Hepatocyte (in vitro differentiated cells): ENCODE measurements at regions not wholly inside any gene's neighbourhood (a gene's known extent, or its start where the extent isn't known, plus 50 kb on each side); places are given as distances from the start of the nearest gene placed in this dataset.

Source experiments
- DNase-seq: peaks from one replicate; pipeline ENCODE4 v3.0.0-alpha.2; 2016; ENCODE audit warnings: low spot score
- H2AFZ ChIP-seq: fragments of 200-600 bp; sonication (generic); 2 replicates; pipeline ENCODE4 v1.6.0; 2016; ENCODE audit warnings: antibody characterized with exemption, mild to moderate bottlenecking
- H3K27ac ChIP-seq: fragments of 200-600 bp; sonication (generic); 2 replicates; pipeline ENCODE4 v1.5.1; 2016; ENCODE audit warnings: mild to moderate bottlenecking
- H3K27me3 ChIP-seq: fragments of 200-600 bp; sonication (generic); 2 replicates; pipeline ENCODE4 v1.6.1; 2016
- H3K36me3 ChIP-seq: fragments of 200-600 bp; sonication (generic); replicated peaks from 2 replicates; pipeline ENCODE4 v1.5.1; 2016; ENCODE audit warnings: low read depth; ENCODE audit not compliant: insufficient read depth
- H3K4me1 ChIP-seq: fragments of 200-600 bp; sonication (generic); 2 replicates; pipeline ENCODE4 v1.5.1; 2016; ENCODE audit warnings: mild to moderate bottlenecking, moderate library complexity; ENCODE audit not compliant: insufficient read depth
- H3K4me2 ChIP-seq: fragments of 200-600 bp; sonication (generic); 2 replicates; pipeline ENCODE4 v1.6.0; 2016
- H3K4me3 ChIP-seq: fragments of 200-600 bp; sonication (generic); 2 replicates; pipeline ENCODE4 v1.5.1; 2016; ENCODE audit warnings: mild to moderate bottlenecking
- H3K79me2 ChIP-seq: fragments of 200-600 bp; sonication (generic); 2 replicates; pipeline ENCODE4 v1.6.0; 2017; ENCODE audit warnings: mild to moderate bottlenecking
- H3K9me2 ChIP-seq: fragments of 200-600 bp; sonication (generic); replicated peaks from 2 replicates; pipeline ENCODE4 v1.6.0; 2017; ENCODE audit warnings: mild to moderate bottlenecking; ENCODE audit not compliant: insufficient read depth
- H3K9me3 ChIP-seq: fragments of 200-600 bp; sonication (generic); 2 replicates; pipeline ENCODE4 v1.5.1; 2016; ENCODE audit warnings: low read depth, mild to moderate bottlenecking
- H4K20me1 ChIP-seq: fragments of 200-600 bp; sonication (generic); 2 replicates; pipeline ENCODE4 v1.6.0; 2016; ENCODE audit warnings: mild to moderate bottlenecking; ENCODE audit not compliant: insufficient read depth, poor library complexity, severe bottlenecking
- CTCF ChIP-seq: fragments of 200-600 bp; sonication (generic); IDR thresholded peaks from 2 replicates; pipeline ENCODE4 v1.5.1; 2016; ENCODE audit warnings: antibody characterized with exemption, mild to moderate bottlenecking; ENCODE audit not compliant: poor library complexity
- EZH2 ChIP-seq: fragments of 200-600 bp; sonication (generic); IDR thresholded peaks from 2 replicates; pipeline ENCODE4 v1.6.1; 2016; ENCODE audit warnings: antibody characterized with exemption, mild to moderate bottlenecking, borderline replicate concordance
- EZH2phosphoT487 ChIP-seq: fragments of 200-600 bp; sonication (generic); IDR thresholded peaks from one replicate; pipeline ENCODE4 v1.6.1; 2018; ENCODE audit warnings: antibody characterized with exemption, mild to moderate bottlenecking, low read depth, moderate library complexity; ENCODE audit not compliant: unreplicated experiment, severe bottlenecking
- WGBS: methylation state at CpG from one replicate; pipeline ENCODE4 v1.1.6; 2016; ENCODE audit warnings: low lambda C conversion rate; ENCODE audit errors: missing lambda C conversion rate; 5-methylcytosine and 5-hydroxymethylcytosine counted together

GRCh38 chr2:33913071-33913616 lies 314.0 kb upstream of the FAM98A start:
- Histone ChIP-seq H3K9me2 (no peaks in the 10 kb centered on the region), H4K20me1 (no peaks in the 10 kb centered on the region), H3K36me3 (no peaks in the 10 kb centered on the region), H2AFZ (no peak overlapping the region), H3K79me2 (no peaks in the 10 kb centered on the region), H3K27ac (no peak overlapping the region), H3K4me2 (no peak overlapping the region), H3K4me3 (no peak overlapping the region), H3K4me1 (no peaks in the 10 kb centered on the region), H3K27me3 (no peaks in the 10 kb centered on the region), H3K9me3 (no peaks in the 10 kb centered on the region)
- no peak for TF ChIP-seq EZH2
- TF ChIP-seq EZH2phosphoT487, result no peak
- no peak for TF ChIP-seq CTCF
- whole genome bisulfite sequencing, result 65% methylated on average over 1 of the region's 1 CpG
- DNase-seq, result no peak

GRCh38 chr2:33911327-33911726 lies 312.2 kb upstream of the FAM98A start:
- no peak overlapping the region for H3K27ac ChIP-seq
- TF ChIP-seq EZH2phosphoT487, result no peak
- no peak for TF ChIP-seq CTCF
- TF ChIP-seq EZH2, result no peak
- H3K9me3 ChIP-seq, result no peaks in the 10 kb centered on the region
- H4K20me1 ChIP-seq, result no peaks in the 10 kb centered on the region
- H3K9me2 ChIP-seq, result no peaks in the 10 kb centered on the region
- no peaks in the 10 kb centered on the region for H3K79me2 ChIP-seq
- no peak overlapping the region for H2AFZ ChIP-seq
- no peaks in the 10 kb centered on the region for H3K36me3 ChIP-seq
- H3K4me3 ChIP-seq, result no peak overlapping the region
- DNase-seq, result no peak
- H3K4me2 ChIP-seq, result no peak overlapping the region
- H3K4me1 ChIP-seq, result no peaks in the 10 kb centered on the region
- whole genome bisulfite sequencing, result 76% methylated on average over 2 of the region's 2 CpGs
- H3K27me3 ChIP-seq, result no peaks in the 10 kb centered on the region

- Histone ChIP-seq H3K27me3 (no peaks in the 10 kb centered on the region), H3K9me3 (no peaks in the 10 kb centered on the region), H3K79me2 (no peaks in the 10 kb centered on the region), H3K4me2 (no peak overlapping the region), H3K36me3 (no peaks in the 10 kb centered on the region), H2AFZ (no peak overlapping the region), H4K20me1 (no peaks in the 10 kb centered on the region), H3K4me3 (no peak overlapping the region), H3K27ac (no peak overlapping the region), H3K9me2 (no peaks in the 10 kb centered on the region), H3K4me1 (no peaks in the 10 kb centered on the region)
- TF ChIP-seq CTCF (no peak), EZH2phosphoT487 (no peak), EZH2 (no peak)
- no peak for DNase-seq
- 85% methylated on average over 8 of the region's 8 CpGs for WGBS
These were observed 311.0 kb upstream of the FAM98A start for GRCh38 chr2:33909945-33910695.
